ENCODE measurements at regions not wholly inside any gene's neighbourhood (a gene's known extent, or its start where the extent isn't known, plus 50 kb on each side); places are given as distances from the start of the nearest gene placed in this dataset.

DNA sequence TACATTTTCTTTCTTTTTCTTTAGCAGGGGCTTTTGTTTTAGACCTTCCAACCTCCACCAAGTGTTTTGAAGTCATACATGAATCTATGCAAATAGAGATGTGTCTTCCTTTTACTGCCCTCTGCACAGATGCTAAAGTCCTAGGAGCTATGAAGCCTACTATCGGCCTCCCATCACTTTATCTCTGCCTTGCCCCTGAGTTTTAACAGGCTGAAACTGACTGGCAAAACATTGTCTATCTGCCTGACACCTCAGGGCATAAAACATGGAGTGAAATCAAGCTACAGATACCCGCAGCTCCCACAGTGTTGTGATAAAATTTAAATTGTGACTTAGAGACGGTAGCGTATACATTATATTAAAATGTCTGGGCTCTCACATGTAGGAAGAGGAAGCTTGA is 604.6 kb upstream of the C9orf72 start:
- Histone ChIP-seq H3K4me3 (ENCODE audit: low read length, poor library complexity, severe bottlenecking) (no peak overlapping the region), H3F3A (ENCODE audit: low read depth) (no peaks in the 10 kb centered on the region), H3K4me2 (ENCODE audit: low read depth, low read length, poor library complexity, severe bottlenecking) (no peak overlapping the region), H4K20me1 (ENCODE audit: insufficient read depth, low read length, poor library complexity, severe bottlenecking) (no peaks in the 10 kb centered on the region), H2AFZ (ENCODE audit: low read length) (no peak overlapping the region), H3K4me1 (ENCODE audit: insufficient read depth, low read length, poor library complexity, severe bottlenecking) (no peaks in the 10 kb centered on the region), H3K9me2 (replicated peaks; ENCODE audit: low read depth, low read length) (no peaks in the 10 kb centered on the region), H3K36me3 (ENCODE audit: insufficient read depth, low read length) (no peaks in the 10 kb centered on the region), H3K27me3 (ENCODE audit: insufficient read depth, low read length, poor library complexity, severe bottlenecking) (no peaks in the 10 kb centered on the region), H3K9ac (ENCODE audit: low read depth, low read length, poor library complexity, severe bottlenecking) (no peak overlapping the region), H3K9me3 (ENCODE audit: insufficient read depth, low read depth, low read length) (no peaks in the 10 kb centered on the region), H3K79me2 (ENCODE audit: insufficient read depth, low read length) (no peaks in the 10 kb centered on the region)
- TF ChIP-seq, protein P1, sequence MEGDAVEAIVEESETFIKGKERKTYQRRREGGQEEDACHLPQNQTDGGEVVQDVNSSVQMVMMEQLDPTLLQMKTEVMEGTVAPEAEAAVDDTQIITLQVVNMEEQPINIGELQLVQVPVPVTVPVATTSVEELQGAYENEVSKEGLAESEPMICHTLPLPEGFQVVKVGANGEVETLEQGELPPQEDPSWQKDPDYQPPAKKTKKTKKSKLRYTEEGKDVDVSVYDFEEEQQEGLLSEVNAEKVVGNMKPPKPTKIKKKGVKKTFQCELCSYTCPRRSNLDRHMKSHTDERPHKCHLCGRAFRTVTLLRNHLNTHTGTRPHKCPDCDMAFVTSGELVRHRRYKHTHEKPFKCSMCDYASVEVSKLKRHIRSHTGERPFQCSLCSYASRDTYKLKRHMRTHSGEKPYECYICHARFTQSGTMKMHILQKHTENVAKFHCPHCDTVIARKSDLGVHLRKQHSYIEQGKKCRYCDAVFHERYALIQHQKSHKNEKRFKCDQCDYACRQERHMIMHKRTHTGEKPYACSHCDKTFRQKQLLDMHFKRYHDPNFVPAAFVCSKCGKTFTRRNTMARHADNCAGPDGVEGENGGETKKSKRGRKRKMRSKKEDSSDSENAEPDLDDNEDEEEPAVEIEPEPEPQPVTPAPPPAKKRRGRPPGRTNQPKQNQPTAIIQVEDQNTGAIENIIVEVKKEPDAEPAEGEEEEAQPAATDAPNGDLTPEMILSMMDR (conservative IDR thresholded peaks at IDR 0.05; ENCODE audit: low read length) = no peak
- TF ChIP-seq EZH2phosphoT487 (IDR thresholded peaks at IDR 0.05; ENCODE audit: borderline replicate concordance) = no peak

GRCh38 chr9:28179893-28180292 is 606.6 kb upstream of the C9orf72 start:
- TF ChIP-seq, protein P1 (conservative IDR thresholded peaks at IDR 0.05; ENCODE audit: low read length) = no peak
- TF ChIP-seq EZH2phosphoT487 (IDR thresholded peaks at IDR 0.05; ENCODE audit: borderline replicate concordance) = no peak
- H3K4me3 ChIP-seq (ENCODE audit: low read length, poor library complexity, severe bottlenecking) = no peak overlapping the region
- no peaks in the 10 kb centered on the region for H4K20me1 ChIP-seq (ENCODE audit: insufficient read depth, low read length, poor library complexity, severe bottlenecking)
- no peak overlapping the region for H3K9ac ChIP-seq (ENCODE audit: low read depth, low read length, poor library complexity, severe bottlenecking)
- H3K36me3 ChIP-seq (ENCODE audit: insufficient read depth, low read length) = no peaks in the 10 kb centered on the region
- H3K9me3 ChIP-seq (ENCODE audit: insufficient read depth, low read depth, low read length) = no peaks in the 10 kb centered on the region
- H2AFZ ChIP-seq (ENCODE audit: low read length) = no peak overlapping the region
- H3F3A ChIP-seq (ENCODE audit: low read depth) = no peaks in the 10 kb centered on the region
- no peaks in the 10 kb centered on the region for H3K9me2 ChIP-seq (replicated peaks; ENCODE audit: low read depth, low read length)
- H3K27me3 ChIP-seq (ENCODE audit: insufficient read depth, low read length, poor library complexity, severe bottlenecking) = no peaks in the 10 kb centered on the region
- H3K79me2 ChIP-seq (ENCODE audit: insufficient read depth, low read length) = no peaks in the 10 kb centered on the region
- H3K4me2 ChIP-seq (ENCODE audit: low read depth, low read length, poor library complexity, severe bottlenecking) = no peak overlapping the region
- no peaks in the 10 kb centered on the region for H3K4me1 ChIP-seq (ENCODE audit: insufficient read depth, low read length, poor library complexity, severe bottlenecking)

- TF ChIP-seq, protein P1 (conservative IDR thresholded peaks at IDR 0.05; ENCODE audit: low read length) = no peak
- no peak for TF ChIP-seq EZH2phosphoT487 (IDR thresholded peaks at IDR 0.05; ENCODE audit: borderline replicate concordance)
- Histone ChIP-seq H3K27me3 (ENCODE audit: insufficient read depth, low read length, poor library complexity, severe bottlenecking) (no peaks in the 10 kb centered on the region), H3K9me2 (replicated peaks; ENCODE audit: low read depth, low read length) (no peaks in the 10 kb centered on the region), H3K36me3 (ENCODE audit: insufficient read depth, low read length) (no peaks in the 10 kb centered on the region), H3F3A (ENCODE audit: low read depth) (peaks cover 3% of the 10 kb centered on the region; the same call in 1 of the 2 replicates), H3K9ac (ENCODE audit: low read depth, low read length, poor library complexity, severe bottlenecking) (no peak overlapping the region), H3K4me1 (ENCODE audit: insufficient read depth, low read length, poor library complexity, severe bottlenecking) (no peaks in the 10 kb centered on the region), H3K4me3 (ENCODE audit: low read length, poor library complexity, severe bottlenecking) (no peak overlapping the region), H3K9me3 (ENCODE audit: insufficient read depth, low read depth, low read length) (no peaks in the 10 kb centered on the region; the same call in 1 of the 2 replicates), H3K4me2 (ENCODE audit: low read depth, low read length, poor library complexity, severe bottlenecking) (no peak overlapping the region), H2AFZ (ENCODE audit: low read length) (no peak overlapping the region), H4K20me1 (ENCODE audit: insufficient read depth, low read length, poor library complexity, severe bottlenecking) (no peaks in the 10 kb centered on the region), H3K79me2 (ENCODE audit: insufficient read depth, low read length) (no peaks in the 10 kb centered on the region)
These were observed 617.7 kb upstream of the C9orf72 start for GRCh38 chr9:28190981-28191380.

All from Loucy (cell line).